Ovary (tissue), 7 donors: ENCODE measurements at regions not wholly inside any gene's neighbourhood (a gene's known extent, or its start where the extent isn't known, plus 50 kb on each side); places are given as distances from the start of the nearest gene placed in this dataset.
"Not testable (repeated sequence)": the region's sequence is repeated elsewhere in the genome, so short reads cannot be mapped to it uniquely, and the experiment has no call there.

Source experiments
- DNase-seq, 5 donors: peaks; one replicate each; pipeline ENCODE4 v3.0.0-alpha.2; 2019 to 2020
- H3K27ac ChIP-seq, 2 donors: fragments of 200-600 bp; one replicate each; pipeline versions ENCODE4 v1.5.1 to v1.8.0; 2019 to 2022
- H3K27me3 ChIP-seq: fragments of 200-600 bp; one replicate; pipeline ENCODE4 v1.8.0; 2022
- H3K36me3 ChIP-seq: fragments of 200-600 bp; sonication (generic); one replicate; pipeline ENCODE4 v1.5.1; 2019
- H3K4me1 ChIP-seq: one replicate; pipeline ENCODE4 v1.8.1; 2013; ENCODE audit warnings: mild to moderate bottlenecking, moderate library complexity; ENCODE audit not compliant: insufficient read depth
- H3K4me3 ChIP-seq: fragments of 200-600 bp; sonication (generic); one replicate; pipeline ENCODE4 v1.5.1; 2017
- H3K9me3 ChIP-seq, 2 donors: fragments of 200-600 bp in 1 of 2; sonication (generic) in 1 of 2; one replicate each; pipeline versions ENCODE4 v1.5.1 to v1.8.1; 2013 to 2019; ENCODE audit warnings: mild to moderate bottlenecking in 1 of 2, moderate library complexity in 1 of 2
- CTCF ChIP-seq, 3 donors: fragments of 450-650 bp in 2 of 3; fragments of 200-600 bp in 1 of 3; IDR thresholded peaks; one replicate each; pipeline versions ENCODE4 v1.5.1 to v1.8.0; 2016 to 2022; ENCODE audit warnings: antibody characterized with exemption in 3 of 3, mild to moderate bottlenecking in 1 of 3
- EP300 ChIP-seq: sonication (generic); formaldehyde crosslinking; IDR thresholded peaks from one replicate; pipeline ENCODE4 v1.6.1; 2017; ENCODE audit warnings: antibody characterized with exemption
- POLR2A ChIP-seq: fragments of 450-650 bp; IDR thresholded peaks from one replicate; pipeline ENCODE4 v1.6.1; 2017; ENCODE audit warnings: antibody characterized with exemption, mild to moderate bottlenecking, moderate library complexity
- WGBS, 3 donors: extraction: QIAGEN DNeasy Blood & Tissue Kit in 1 of 3; methylation state at CpG; one replicate each; pipeline versions ENCODE4 v1.1.5 to v1.1.7; 2013 to 2017; 5-methylcytosine and 5-hydroxymethylcytosine counted together
- intact Hi-C, 4 donors: fragments of 100-400 bp; cut with DNase I; formaldehyde crosslinking; loops; one replicate each; pipeline versions ENCODE4 v1.11.0 to v1.15.1; 2022 to 2023
- donor health status: DM: no; HTN: no; CAD: no; lungs with moderate emphysema.
- donor health status: DM: no; HTN: no; CAD: no.
- donor health status: Bipolar disorder and iron deficiency.
- donor health status: DM: no; HTN: no; CAD: no.
- donor health status: DM: yes; HTN: yes; CAD: no.

- no peak for DNase-seq
- Histone ChIP-seq H3K27me3 (no peaks in the 10 kb centered on the region), H3K36me3 (no peaks in the 10 kb centered on the region), H3K27ac (no peak overlapping the region), H3K9me3 (no peaks in the 10 kb centered on the region), H3K4me1 (no peaks in the 10 kb centered on the region), H3K4me3 (no peak overlapping the region)
- TF ChIP-seq EP300 (no peak), CTCF (IDR thresholded peaks at IDR 0.05) (no peak), POLR2A (no peak)
- WGBS, 3 donors, result 75 to 100% (median 81%) methylated on average over 1 of the region's 1 CpG
- intact Hi-C loops, result no loop called here
Observed at GRCh38 chr4:170214101-170214500, 124.3 kb upstream of the AADAT start.

- 75 to 81% (median 80%) methylated on average over 3 of the region's 3 CpGs for WGBS, 3 donors
- DNase-seq, result no peak
- no peaks in the 10 kb centered on the region for H3K9me3 ChIP-seq
- no peaks in the 10 kb centered on the region for H3K36me3 ChIP-seq
- H3K27ac ChIP-seq, result no peak overlapping the region
- no peaks in the 10 kb centered on the region for H3K4me1 ChIP-seq
- no peak overlapping the region for H3K4me3 ChIP-seq
- intact Hi-C loops, result no loop called here
- TF ChIP-seq EP300 (no peak), CTCF (IDR thresholded peaks at IDR 0.05) (no peak)
- H3K27me3 ChIP-seq, result no peaks in the 10 kb centered on the region
Observed at GRCh38 chr4:170202721-170203120, 113.0 kb upstream of the AADAT start.

- H3K4me3 ChIP-seq, result no peak overlapping the region
- H3K4me1 ChIP-seq, result no peaks in the 10 kb centered on the region
- no peaks in the 10 kb centered on the region for H3K36me3 ChIP-seq
- TF ChIP-seq CTCF (IDR thresholded peaks at IDR 0.05) (no peak), POLR2A (no peak), EP300 (no peak)
- no peak overlapping the region for H3K27ac ChIP-seq
- DNase-seq, result no peak
- 35 to 47% (median 42%) methylated on average over 1 of the region's 1 CpG for WGBS, 3 donors
- H3K9me3 ChIP-seq, result no peaks in the 10 kb centered on the region
- intact Hi-C loops, result no loop called here
- no peaks in the 10 kb centered on the region for H3K27me3 ChIP-seq
Observed at GRCh38 chr4:170198747-170199146, 109.0 kb upstream of the AADAT start.

GRCh38 chr4:170194794-170195193 is 105.0 kb upstream of the AADAT start:
- H3K27me3 ChIP-seq, H3K36me3 ChIP-seq, H3K4me1 ChIP-seq, DNase-seq, intact Hi-C loops, H3K27ac ChIP-seq, H3K4me3 ChIP-seq, H3K9me3 ChIP-seq: not testable (repeated sequence)
- 67 to 78% (median 72%) methylated on average over 2 of the region's 2 CpGs for WGBS, 3 donors

GRCh38 chr4:170193496-170193895 is 103.7 kb upstream of the AADAT start:
- no peaks in the 10 kb centered on the region for H3K27me3 ChIP-seq
- intact Hi-C loops, result no loop called here
- H3K4me1 ChIP-seq, result no peaks in the 10 kb centered on the region
- H3K4me3 ChIP-seq, result no peak overlapping the region
- TF ChIP-seq POLR2A (no peak), CTCF (IDR thresholded peaks at IDR 0.05) (no peak), EP300 (no peak)
- WGBS, 3 donors, result 55 to 74% (median 60%) methylated on average over 6 of the region's 6 CpGs
- no peak overlapping the region for H3K27ac ChIP-seq
- DNase-seq, result no peak
- no peaks in the 10 kb centered on the region for H3K36me3 ChIP-seq
- no peaks in the 10 kb centered on the region for H3K9me3 ChIP-seq
